A549 (cell line): ENCODE measurements at regions not wholly inside any gene's neighbourhood (a gene's known extent, or its start where the extent isn't known, plus 50 kb on each side); places are given as distances from the start of the nearest gene placed in this dataset.
A peak's percentile ranks its signal among the peaks of the same experiment; 100 is the strongest.

Experiments
- ATAC-seq, 2 experiments: fragments of 200-7000 bp in 1 of 2; fragments of >200 bp in 1 of 2; cut with Nextera tagmentation in 1 of 2; cut with Tn5 transposase in 1 of 2; 3 replicates each; pipeline versions ENCODE4 v1.8.0 to v1.9.1; 2018 to 2020; ENCODE audit warnings: mild to moderate bottlenecking in 1 of 2, moderate library complexity in 1 of 2
- CTCF ChIA-PET: fragments of 300-600 bp; sonication (Branson Sonifier 250); formaldehyde crosslinking; extraction: SDS; loops from one replicate; lab custom pipeline; 2021; ENCODE audit warnings: antibody characterized with exemption, inconsistent platforms; lab: Yijun Ruan, JAX
- POLR2A ChIA-PET: fragments of 350-600 bp; formaldehyde crosslinking; extraction: SDS; loops from one replicate; lab custom pipeline; 2021; ENCODE audit warnings: antibody characterized with exemption, inconsistent platforms; lab: Yijun Ruan, JAX
- DNase-seq, 2 experiments: peaks; one replicate each; pipeline versions ENCODE4 v3.0.0 to v3.0.0-alpha.2; 2011 to 2016; ENCODE audit warnings: low read depth in 1 of 2, low spot score in 1 of 2
- FAIRE-seq: peaks from 2 replicates; lab custom pipeline; 2011; peaks lifted over from hg19 to GRCh38; lab: Jason Lieb, UNC
- H3K27ac ChIP-seq, 2 experiments: fragments of >200 bp; sonication (Bioruptor Twin); formaldehyde crosslinking; 3 replicates each; pipeline ENCODE4 v1.5.1; 2016 to 2017
- H3K4me1 ChIP-seq: fragments of >200 bp; sonication (Bioruptor Twin); formaldehyde crosslinking; 3 replicates; pipeline ENCODE4 v1.6.1; 2016
- H3K4me2 ChIP-seq: fragments of >200 bp; sonication (Bioruptor Twin); formaldehyde crosslinking; 3 replicates; pipeline ENCODE4 v1.6.1; 2016
- H3K4me3 ChIP-seq: fragments of >200 bp; sonication (Bioruptor Twin); formaldehyde crosslinking; 3 replicates; pipeline ENCODE4 v1.5.1; 2016
- H3K9me3 ChIP-seq: fragments of >200 bp; sonication (Bioruptor Twin); formaldehyde crosslinking; 3 replicates; pipeline ENCODE4 v1.6.1; 2016
- BCL3 ChIP-seq: fragments of >200 bp; sonication (Bioruptor Twin); formaldehyde crosslinking; IDR thresholded peaks from 3 replicates; pipeline ENCODE4 v1.6.1; 2016
- CBX2 ChIP-seq: fragments of 200-600 bp; sonication (generic); IDR thresholded peaks from 2 replicates; pipeline ENCODE4 v1.6.1; 2016; ENCODE audit warnings: low read depth, mild to moderate bottlenecking, borderline replicate concordance
- CHD4 ChIP-seq: fragments of 200-600 bp; sonication (generic); IDR thresholded peaks from 2 replicates; pipeline ENCODE4 v1.6.1; 2016; ENCODE audit warnings: antibody characterized with exemption, mild to moderate bottlenecking, borderline replicate concordance
- EHMT2 ChIP-seq: fragments of 200-600 bp; sonication (generic); IDR thresholded peaks from 2 replicates; pipeline ENCODE4 v1.6.1; 2016; ENCODE audit warnings: antibody characterized with exemption, low read depth, mild to moderate bottlenecking, moderate library complexity
- FOSB ChIP-seq: fragments of 250-450 bp; sonication (Bioruptor Pico); IDR thresholded peaks from 2 replicates; pipeline ENCODE4 v1.5.0; 2020; ENCODE audit warnings: mild to moderate bottlenecking, moderate library complexity
- FOSL2 ChIP-seq, 2 experiments: fragments of 450-650 bp in 1 of 2; fragments of >200 bp in 1 of 2; sonication (Bioruptor Twin) in 1 of 2; formaldehyde crosslinking; IDR thresholded peaks; 2 replicates each; pipeline versions ENCODE4 v1.5.0 to v1.6.1; 2016 to 2020; ENCODE audit warnings: mild to moderate bottlenecking in 1 of 2, moderate library complexity in 1 of 2
- FOXS1 ChIP-seq: fragments of 250-450 bp; sonication (Bioruptor Pico); IDR thresholded peaks from 2 replicates; pipeline ENCODE4 v1.5.0; 2020; ENCODE audit warnings: mild to moderate bottlenecking, moderate library complexity
- HDAC2 ChIP-seq: fragments of 200-600 bp; sonication (generic); IDR thresholded peaks from 2 replicates; pipeline ENCODE4 v1.6.1; 2016
- HEYL ChIP-seq: fragments of 250-450 bp; sonication (Bioruptor Pico); IDR thresholded peaks from 2 replicates; pipeline ENCODE4 v1.8.0; 2021; ENCODE audit warnings: mild to moderate bottlenecking, moderate library complexity
- JUN ChIP-seq, 2 experiments: fragments of >200 bp; sonication (Bioruptor Twin); formaldehyde crosslinking; IDR thresholded peaks; 2 replicates in 1 of 2; 3 replicates in 1 of 2; pipeline ENCODE4 v1.6.1; 2016 to 2017
- JUNB ChIP-seq: fragments of >200 bp; sonication (Bioruptor Twin); formaldehyde crosslinking; IDR thresholded peaks from 2 replicates; pipeline ENCODE4 v1.6.1; 2016
- KDM1A ChIP-seq: fragments of 200-600 bp; sonication (generic); IDR thresholded peaks from 2 replicates; pipeline ENCODE4 v1.6.1; 2016; ENCODE audit warnings: low read depth, mild to moderate bottlenecking
- KDM5A ChIP-seq: fragments of 200-600 bp; sonication (generic); IDR thresholded peaks from 2 replicates; pipeline ENCODE4 v1.6.1; 2016; ENCODE audit warnings: antibody characterized with exemption, mild to moderate bottlenecking
- MAFK ChIP-seq: fragments of 450-650 bp; IDR thresholded peaks from 2 replicates; pipeline ENCODE4 v1.6.1; 2014; ENCODE audit not compliant: partially characterized antibody
- MAZ ChIP-seq: fragments of 150-350 bp; IDR thresholded peaks from 2 replicates; pipeline ENCODE4 v1.6.1; 2014; ENCODE audit warnings: antibody characterized with exemption, low read depth, low read length, borderline replicate concordance
- NFE2L2 ChIP-seq: fragments of 150-350 bp; conservative IDR thresholded peaks from 2 replicates; pipeline ENCODE4 v1.6.1; 2014; ENCODE audit warnings: low read length
- POLR2AphosphoS2 ChIP-seq: conservative IDR thresholded peaks from 2 replicates; pipeline ENCODE4 v1.6.1; 2012; ENCODE audit warnings: low read length, improper control_type of control experiment, inconsistent platforms
- RAD21 ChIP-seq, 2 experiments: fragments of >200 bp in 1 of 2; sonication (Bioruptor Twin) in 1 of 2; formaldehyde crosslinking in 1 of 2; IDR thresholded peaks in 1 of 2; conservative IDR thresholded peaks in 1 of 2; 2 replicates in 1 of 2; 3 replicates in 1 of 2; pipeline ENCODE4 v1.6.1; 2012 to 2018; ENCODE audit warnings: inconsistent platforms in 1 of 2
- RARB ChIP-seq: fragments of 250-450 bp; sonication (Bioruptor Pico); IDR thresholded peaks from 2 replicates; pipeline ENCODE4 v1.8.0; 2021; ENCODE audit warnings: mild to moderate bottlenecking, moderate library complexity
- REST ChIP-seq: fragments of 200-600 bp; sonication (generic); IDR thresholded peaks from 2 replicates; pipeline ENCODE4 v1.6.1; 2016; ENCODE audit warnings: antibody characterized with exemption, mild to moderate bottlenecking, moderate library complexity
- RNF2 ChIP-seq: fragments of 200-600 bp; sonication (generic); IDR thresholded peaks from 2 replicates; pipeline ENCODE4 v1.6.1; 2016; ENCODE audit warnings: low read depth, mild to moderate bottlenecking, antibody characterized with exemption, moderate library complexity, borderline replicate concordance
- WGBS: methylation state at CpG from one replicate; pipeline ENCODE4 v1.1.6; 2017; ENCODE audit errors: missing lambda C conversion rate; 5-methylcytosine and 5-hydroxymethylcytosine counted together

GRCh38 chr13:27673911-27674310 is 52.2 kb downstream of the POLR1D start:
- H3K4me1 ChIP-seq = no peaks in the 10 kb centered on the region
- H3K4me2 ChIP-seq = no peak overlapping the region
- FAIRE-seq (no peak), ATAC-seq (no peak), DNase-seq (no peak)
- no peak overlapping the region for H3K4me3 ChIP-seq
- no peaks in the 10 kb centered on the region for H3K9me3 ChIP-seq
- ChIA-PET CTCF (interaction anchor here (1.2 kb wide), 1 partner anchor 153 kb away, joined by 4 read pairs; no protein-coding TSS in a partner anchor), POLR2A (no interaction called here)
- no peak for TF ChIP-seq BCL3
- TF ChIP-seq EHMT2 = no peak
- no peak for TF ChIP-seq MAZ
- no peak for TF ChIP-seq KDM5A
- 63% methylated on average over 1 of the region's 1 CpG for WGBS
- no peak overlapping the region for H3K27ac ChIP-seq

- 53% methylated on average over 5 of the region's 6 CpGs for WGBS
- DNase-seq = no peak
- FAIRE-seq = no peak
- H3K27ac ChIP-seq = no peak overlapping the region
- no peak for TF ChIP-seq NFE2L2
- no peak for TF ChIP-seq MAZ
- TF ChIP-seq CBX2 = no peak
- TF ChIP-seq HEYL (CRISPR knock-in tag) = no peak
- TF ChIP-seq RAD21 (conservative IDR thresholded peaks at IDR 0.05 in 1 of 2, IDR thresholded peaks at IDR 0.05 in 1 of 2) = no peak
- no peak for TF ChIP-seq RARB
- no peak for TF ChIP-seq POLR2AphosphoS2
- no peak for TF ChIP-seq EHMT2
- TF ChIP-seq JUNB = no peak
- TF ChIP-seq RNF2 = no peak
- TF ChIP-seq JUN (IDR thresholded peaks at IDR 0.05) = no peak
- TF ChIP-seq KDM5A = no peak
- TF ChIP-seq MAFK = no peak
- TF ChIP-seq REST = no peak
- TF ChIP-seq FOXS1 (CRISPR knock-in tag) = no peak
- no peak for TF ChIP-seq FOSB (CRISPR knock-in tag)
- no peak for TF ChIP-seq KDM1A
- TF ChIP-seq, all 56 proteins: peak for 0
- no peak for ATAC-seq
- no peaks in the 10 kb centered on the region for H3K9me3 ChIP-seq
- H3K4me3 ChIP-seq = no peak overlapping the region
- H3K4me1 ChIP-seq = no peaks in the 10 kb centered on the region
- no peak overlapping the region for H3K4me2 ChIP-seq
- ChIA-PET CTCF (interaction anchor here (1.0 kb wide), 1 partner anchor 35 kb away, joined by 3 read pairs; no protein-coding TSS in a partner anchor), POLR2A (no interaction called here)
Measured at GRCh38 chr13:27678306-27679040, 56.8 kb downstream of the POLR1D start.

- FAIRE-seq (no peak), DNase-seq (no peak), ATAC-seq (no peak)
- ChIA-PET CTCF (interaction anchor here (0.5 kb wide), 1 partner anchor 70 kb away, joined by 3 read pairs; no protein-coding TSS in a partner anchor), POLR2A (no interaction called here)
- Histone ChIP-seq H3K4me1 (no peaks in the 10 kb centered on the region), H3K4me3 (no peak overlapping the region), H3K9me3 (no peaks in the 10 kb centered on the region), H3K27ac (no peak overlapping the region), H3K4me2 (no peak overlapping the region)
- WGBS = 80% methylated on average over 1 of the region's 1 CpG
- TF ChIP-seq CBX2 = no peak
- no peak for TF ChIP-seq MAFK
- no peak for TF ChIP-seq FOSL2 (IDR thresholded peaks at IDR 0.05)
- TF ChIP-seq FOSL2 (CRISPR knock-in tag; IDR thresholded peaks at IDR 0.05) = peak; percentile 20; the same call in 1 of the 2 replicates
- TF ChIP-seq REST = no peak
- no peak for TF ChIP-seq CHD4
- TF ChIP-seq RNF2 = no peak
- no peak for TF ChIP-seq HDAC2
Measured at GRCh38 chr13:27679396-27679795, 57.7 kb downstream of the POLR1D start.
